Right cardiac atrium (tissue), 5 donors: ENCODE measurements at regions not wholly inside any gene's neighbourhood (a gene's known extent, or its start where the extent isn't known, plus 50 kb on each side); places are given as distances from the start of the nearest gene placed in this dataset.

Experiments
- ATAC-seq, 2 donors: fragments of 200-7000 bp; cut with Tn5 transposase; one replicate each; pipeline versions ENCODE4 v1.8.0 to v1.9.1; 2020; ENCODE audit warnings: moderate library complexity in 2 of 2, mild to moderate bottlenecking in 1 of 2
- DNase-seq, 3 donors: peaks; one replicate each; pipeline ENCODE4 v3.0.0-alpha.2; 2020
- H3K27ac ChIP-seq: one replicate; pipeline ENCODE4 v1.5.1; 2013; ENCODE audit warnings: mild to moderate bottlenecking, low read length, control low read depth, moderate library complexity
- H3K27me3 ChIP-seq: one replicate; pipeline ENCODE4 v1.6.1; 2013; ENCODE audit not compliant: control insufficient read depth, insufficient read depth
- H3K4me1 ChIP-seq: one replicate; pipeline ENCODE4 v1.6.1; 2013; ENCODE audit warnings: low read length; ENCODE audit not compliant: control insufficient read depth, insufficient read depth
- H3K4me3 ChIP-seq: one replicate; pipeline ENCODE4 v1.5.1; 2013; ENCODE audit warnings: low read length, control low read depth
- H3K9me3 ChIP-seq: one replicate; pipeline ENCODE4 v1.6.1; 2013; ENCODE audit warnings: low read length; ENCODE audit not compliant: control insufficient read depth
- WGBS: extraction: QIAGEN DNeasy Blood & Tissue Kit; methylation state at CpG from one replicate; pipeline ENCODE4 v1.1.7; 2013; 5-methylcytosine and 5-hydroxymethylcytosine counted together
- intact Hi-C, 4 donors: fragments of 100-400 bp; cut with DNase I; formaldehyde crosslinking; loops; one replicate each; pipeline versions ENCODE4 v1.11.0 to v1.14.0; 2022 to 2023
- donor health status: healthy with polysubstance abuse.
- donor health status: DM: no; HTN: yes; CAD: no.
- donor health status: DM: no; HTN: no; CAD: no.
- donor health status: DM: no; HTN: yes; CAD: no; lungs with severe emphysema.
- donor health status: DM: yes; HTN: yes; CAD: no.

DNA sequence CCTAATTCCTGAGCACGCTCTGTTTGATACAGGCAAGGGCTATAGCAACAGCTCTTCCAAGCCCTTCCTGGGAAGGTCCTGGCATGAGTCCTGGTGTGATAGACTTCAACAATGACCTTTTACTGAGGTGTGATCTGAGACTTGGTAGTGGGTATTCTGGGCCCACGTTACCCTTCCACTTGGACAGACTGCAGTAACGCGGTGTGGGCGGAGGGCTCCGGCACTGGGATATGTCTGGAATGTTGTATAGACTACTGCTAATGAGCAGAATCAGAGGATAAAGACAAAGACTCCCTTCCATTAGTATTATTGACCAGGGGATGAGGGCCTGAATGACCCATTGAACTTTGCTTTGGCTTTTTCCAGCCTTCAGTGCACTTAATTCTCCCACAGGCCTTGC is 262.3 kb downstream of the RWDD3 start:
- intact Hi-C loops = no loop called here
- no peak overlapping the region for H3K4me3 ChIP-seq
- ATAC-seq = no peak
- H3K9me3 ChIP-seq = no peaks in the 10 kb centered on the region
- WGBS = 77% methylated on average over 6 of the region's 6 CpGs
- no peaks in the 10 kb centered on the region for H3K4me1 ChIP-seq
- DNase-seq = no peak
- H3K27me3 ChIP-seq = no peaks in the 10 kb centered on the region
- no peak overlapping the region for H3K27ac ChIP-seq

DNA sequence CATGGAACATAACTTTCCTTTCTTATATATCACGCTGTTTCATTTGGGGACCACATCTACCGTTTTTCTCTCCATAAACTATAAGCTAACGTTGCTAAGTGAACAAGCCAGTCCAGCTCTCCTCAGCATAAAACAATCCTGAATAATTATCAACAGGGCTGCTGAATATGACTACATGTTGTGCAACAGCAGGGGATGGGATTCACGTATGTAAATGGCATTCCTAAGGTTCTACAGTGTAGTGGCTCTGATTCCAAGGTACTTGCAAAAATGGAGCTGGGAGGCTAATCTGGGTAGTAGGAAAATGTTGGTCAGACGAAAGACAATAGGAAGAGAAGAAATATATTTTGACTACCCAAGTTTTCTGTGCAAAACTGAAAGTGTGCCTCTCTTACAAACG is 262.8 kb downstream of the RWDD3 start:
- intact Hi-C loops = no loop called here

DNA sequence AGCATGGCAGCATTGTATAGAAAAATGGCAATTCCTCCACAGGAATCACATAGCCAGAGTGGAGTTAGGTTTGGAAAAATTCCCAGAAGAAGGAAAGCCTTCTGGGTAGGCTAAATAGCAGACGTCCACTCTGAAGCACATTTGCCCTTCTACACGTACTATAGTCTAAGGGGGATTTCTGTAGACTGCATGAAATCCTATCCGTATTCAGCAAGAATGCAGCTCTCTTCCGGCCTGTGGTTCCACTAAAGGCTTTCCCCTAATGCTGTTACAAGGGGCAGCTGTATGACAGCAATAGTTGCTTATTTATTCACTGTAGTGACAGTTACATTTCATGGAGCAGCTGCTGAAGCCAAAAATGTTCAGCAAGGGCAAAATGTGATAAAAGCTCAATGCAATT is 263.6 kb downstream of the RWDD3 start:
- intact Hi-C loops = no loop called here

More for the DNA sequence above, 262.8 kb downstream of the RWDD3 start:
- H3K9me3 ChIP-seq = no peaks in the 10 kb centered on the region
- no peaks in the 10 kb centered on the region for H3K4me1 ChIP-seq
- no peak overlapping the region for H3K4me3 ChIP-seq
- no peak overlapping the region for H3K27ac ChIP-seq
- DNase-seq (no peak), ATAC-seq (no peak)
- no peaks in the 10 kb centered on the region for H3K27me3 ChIP-seq
- 77% methylated on average over 6 of the region's 6 CpGs for WGBS

DNA sequence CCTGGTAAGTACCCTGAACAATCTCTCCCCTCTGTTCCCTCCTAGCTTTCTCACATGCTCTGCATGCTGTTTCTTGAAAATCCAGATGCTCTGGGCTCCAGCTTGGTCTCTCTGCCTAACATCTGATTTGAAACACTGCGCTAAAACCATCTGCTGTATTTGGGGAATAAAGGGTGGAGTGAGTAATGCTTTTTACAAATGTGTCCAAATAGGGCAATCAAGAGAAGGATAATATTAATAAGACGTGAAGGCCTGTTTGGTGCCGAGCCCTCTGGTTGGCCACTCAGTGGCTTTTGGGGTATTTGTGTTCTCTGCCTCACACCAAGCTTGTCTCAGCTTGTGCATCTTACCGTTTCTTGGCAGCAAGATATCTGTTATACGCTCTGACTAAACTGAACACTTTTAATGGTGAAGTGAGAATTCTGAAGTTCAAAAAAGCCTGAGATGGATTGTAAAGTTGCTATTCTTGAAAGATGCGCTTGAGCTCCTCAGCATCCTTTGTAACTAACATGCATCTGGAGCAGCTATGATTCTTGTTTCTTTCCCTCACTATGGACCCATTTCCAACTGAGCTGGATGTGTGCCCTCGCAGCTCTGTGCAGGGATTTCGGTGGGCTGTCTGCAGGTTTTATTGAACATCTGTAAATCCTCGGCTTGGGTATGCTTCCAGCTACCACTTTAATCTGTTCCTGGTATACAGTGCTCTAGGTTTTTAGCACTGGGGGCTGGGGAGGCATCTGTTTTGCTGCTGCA is 269.4 kb downstream of the RWDD3 start:
- Histone ChIP-seq H3K9me3 (no peaks in the 10 kb centered on the region), H3K27ac (no peak overlapping the region), H3K27me3 (no peaks in the 10 kb centered on the region), H3K4me1 (no peaks in the 10 kb centered on the region), H3K4me3 (no peak overlapping the region)
- ATAC-seq = no peak
- intact Hi-C loops = no loop called here
- 73% methylated on average over 9 of the region's 9 CpGs for WGBS
- no peak for DNase-seq

More for the DNA sequence above, 263.6 kb downstream of the RWDD3 start:
- H3K4me1 ChIP-seq = no peaks in the 10 kb centered on the region
- no peak overlapping the region for H3K4me3 ChIP-seq
- 67% methylated on average over 4 of the region's 4 CpGs for WGBS
- H3K9me3 ChIP-seq = no peaks in the 10 kb centered on the region
- H3K27me3 ChIP-seq = no peaks in the 10 kb centered on the region
- no peak overlapping the region for H3K27ac ChIP-seq
- DNase-seq = no peak
- ATAC-seq = no peak

DNA sequence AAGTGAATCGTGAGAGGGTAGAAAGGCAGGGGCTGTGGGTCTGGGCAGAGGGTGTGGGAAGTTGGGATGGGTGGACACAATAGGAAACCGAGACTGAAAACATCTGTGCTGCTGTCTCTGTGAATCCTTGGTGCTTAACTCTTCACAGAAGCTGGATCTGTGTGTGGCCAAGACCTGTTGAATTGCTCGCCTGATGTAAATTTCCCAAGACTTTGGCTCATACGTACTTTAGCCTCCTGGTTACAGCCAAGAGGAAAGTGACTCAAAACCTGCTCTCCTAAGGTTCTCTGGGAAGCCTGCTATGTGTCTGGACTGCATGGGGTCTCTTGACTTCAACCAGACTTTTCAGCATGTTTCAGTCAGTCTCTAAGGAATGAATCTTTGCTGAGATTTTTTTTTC is 270.3 kb downstream of the RWDD3 start:
- Histone ChIP-seq H3K4me1 (no peaks in the 10 kb centered on the region), H3K4me3 (no peak overlapping the region), H3K27ac (no peak overlapping the region), H3K27me3 (no peaks in the 10 kb centered on the region), H3K9me3 (no peaks in the 10 kb centered on the region)
- intact Hi-C loops = no loop called here
- ATAC-seq (no peak), DNase-seq (no peak)
- WGBS = 67% methylated on average over 4 of the region's 4 CpGs

DNA sequence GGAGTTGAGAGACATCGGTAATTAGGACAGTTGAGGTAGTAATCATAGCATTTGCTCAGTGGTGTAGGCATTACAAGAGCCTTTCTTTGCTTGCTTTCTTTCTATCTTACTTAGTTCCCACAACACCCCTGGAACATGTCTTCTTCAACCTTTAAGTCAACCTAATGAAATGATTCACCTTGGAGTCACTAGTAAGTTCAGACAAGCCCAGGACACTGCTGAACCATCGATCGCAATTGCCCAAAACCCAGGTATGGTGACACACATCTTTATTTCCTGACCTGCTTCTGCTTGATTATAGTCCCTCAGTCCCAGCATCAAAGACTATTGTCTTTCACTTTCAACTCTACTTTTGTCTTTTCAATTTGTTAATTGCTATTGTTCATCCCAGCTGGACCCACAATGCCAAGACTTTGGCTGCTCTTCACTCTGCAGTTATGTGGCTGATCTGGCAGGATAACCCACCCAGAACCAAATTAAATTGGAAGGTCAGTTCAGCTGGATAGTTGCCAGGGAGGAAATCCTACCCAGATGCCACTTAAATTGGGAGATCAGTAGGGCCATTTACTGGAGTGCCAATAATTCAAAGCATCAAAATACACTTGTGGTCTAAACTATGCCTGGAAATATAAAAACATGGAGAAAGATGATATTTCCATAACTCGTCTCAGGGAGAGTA is 272.9 kb downstream of the RWDD3 start:
- ATAC-seq (no peak), DNase-seq (no peak)
- no peaks in the 10 kb centered on the region for H3K27me3 ChIP-seq
- 91% methylated on average over 4 of the region's 4 CpGs for WGBS
- H3K4me1 ChIP-seq = no peaks in the 10 kb centered on the region
- no peaks in the 10 kb centered on the region for H3K9me3 ChIP-seq
- intact Hi-C loops = no loop called here
- no peak overlapping the region for H3K27ac ChIP-seq
- H3K4me3 ChIP-seq = no peak overlapping the region

DNA sequence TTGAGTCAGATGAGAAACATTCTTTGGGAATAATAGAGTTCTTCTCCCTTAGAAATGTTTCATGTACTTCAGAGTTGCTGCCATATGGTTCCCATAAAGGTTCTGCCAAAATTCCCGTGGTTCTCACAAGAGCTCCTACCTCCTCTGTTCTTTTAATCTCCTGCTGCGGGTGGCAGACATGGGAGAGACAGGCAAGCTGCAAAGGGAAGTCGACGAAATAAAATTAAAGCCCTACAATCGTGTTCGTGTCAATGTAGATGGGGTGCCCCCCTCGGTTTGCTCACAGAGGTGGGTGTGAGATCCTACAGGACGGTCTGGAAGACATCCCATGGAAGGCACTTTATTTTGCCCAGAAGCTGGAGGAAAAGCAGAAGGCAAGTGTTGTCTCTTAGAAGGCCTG is 276.0 kb downstream of the RWDD3 start:
- Histone ChIP-seq H3K9me3 (no peaks in the 10 kb centered on the region), H3K27me3 (no peaks in the 10 kb centered on the region), H3K4me1 (no peaks in the 10 kb centered on the region), H3K4me3 (no peak overlapping the region), H3K27ac (no peak overlapping the region)
- no peak for ATAC-seq
- 57% methylated on average over 8 of the region's 8 CpGs for WGBS
- intact Hi-C loops = no loop called here
- DNase-seq = no peak

DNA sequence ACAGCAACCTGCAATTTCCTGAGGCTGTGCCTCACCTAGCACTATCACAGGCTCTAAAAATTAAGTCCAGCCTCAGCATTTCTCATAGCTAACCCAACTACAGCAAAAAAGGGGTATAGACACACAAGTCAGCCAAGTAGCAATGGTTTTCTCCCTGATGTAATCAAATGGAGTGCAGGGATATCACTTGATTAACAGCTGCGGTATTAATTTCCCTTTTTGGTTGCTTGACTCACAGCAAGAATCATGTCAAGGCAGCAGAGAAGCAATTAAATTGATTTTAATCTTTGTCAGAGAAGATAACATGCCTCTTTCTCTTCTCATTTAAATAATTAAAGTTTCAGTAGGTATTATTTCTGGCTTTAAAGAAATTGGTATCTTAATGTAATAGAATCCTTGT is 278.9 kb downstream of the RWDD3 start:
- no peak overlapping the region for H3K4me3 ChIP-seq

DNA sequence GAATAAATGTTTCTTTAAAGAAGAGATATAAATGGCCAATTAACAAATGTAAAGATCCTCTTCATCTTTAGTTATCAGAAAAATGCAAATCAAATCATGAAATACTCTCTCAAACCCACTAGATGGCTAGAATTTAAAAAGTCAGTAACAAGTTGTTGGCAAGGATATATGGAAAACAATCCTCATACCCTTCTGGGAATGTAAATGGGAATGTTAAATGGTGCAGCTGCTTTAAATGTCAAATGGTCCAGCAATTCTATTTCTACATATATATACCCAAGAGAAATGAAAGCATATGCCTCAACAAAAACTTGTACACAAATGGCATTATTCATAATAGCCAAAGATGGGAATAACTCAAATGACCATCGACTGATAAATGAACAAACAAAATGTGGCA is 283.5 kb downstream of the RWDD3 start:
- no peaks in the 10 kb centered on the region for H3K27me3 ChIP-seq
- WGBS = 55% methylated on average over 1 of the region's 1 CpG
- intact Hi-C loops = no loop called here
- no peaks in the 10 kb centered on the region for H3K9me3 ChIP-seq
- H3K4me1 ChIP-seq = no peaks in the 10 kb centered on the region
- ATAC-seq = no peak
- no peak for DNase-seq
- no peak overlapping the region for H3K4me3 ChIP-seq
- no peak overlapping the region for H3K27ac ChIP-seq

More for the DNA sequence above, 278.9 kb downstream of the RWDD3 start:
- Histone ChIP-seq H3K27me3 (no peaks in the 10 kb centered on the region), H3K4me1 (no peaks in the 10 kb centered on the region), H3K9me3 (no peaks in the 10 kb centered on the region), H3K27ac (no peak overlapping the region)
- intact Hi-C loops = no loop called here
- ATAC-seq (no peak), DNase-seq (no peak)
- 53% methylated on average over 1 of the region's 1 CpG for WGBS

DNA sequence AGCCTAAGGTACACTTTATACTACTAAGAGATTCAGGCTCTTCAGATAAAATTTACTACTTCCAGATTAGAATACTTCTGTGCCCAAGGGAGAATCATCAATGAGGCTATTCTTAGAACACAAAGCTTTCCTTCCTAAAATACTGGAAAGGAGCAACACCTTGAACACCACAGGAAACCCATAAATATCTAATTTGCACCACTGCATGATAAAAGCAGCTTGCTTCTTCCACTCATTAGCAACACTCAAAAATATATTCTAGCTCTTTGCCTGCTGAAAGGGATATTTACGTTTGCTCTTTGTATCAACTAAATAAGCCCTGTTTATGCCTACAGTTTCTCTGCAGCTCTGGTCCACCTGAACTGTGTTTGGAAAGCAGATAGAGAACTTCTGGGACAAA is 284.3 kb downstream of the RWDD3 start:
- WGBS = 0% methylated on average over 1 of the region's 1 CpG
- Histone ChIP-seq H3K4me1 (no peaks in the 10 kb centered on the region), H3K4me3 (no peak overlapping the region), H3K9me3 (no peaks in the 10 kb centered on the region), H3K27ac (no peak overlapping the region), H3K27me3 (no peaks in the 10 kb centered on the region)
- DNase-seq = no peak
- no peak for ATAC-seq
- intact Hi-C loops = no loop called here

DNA sequence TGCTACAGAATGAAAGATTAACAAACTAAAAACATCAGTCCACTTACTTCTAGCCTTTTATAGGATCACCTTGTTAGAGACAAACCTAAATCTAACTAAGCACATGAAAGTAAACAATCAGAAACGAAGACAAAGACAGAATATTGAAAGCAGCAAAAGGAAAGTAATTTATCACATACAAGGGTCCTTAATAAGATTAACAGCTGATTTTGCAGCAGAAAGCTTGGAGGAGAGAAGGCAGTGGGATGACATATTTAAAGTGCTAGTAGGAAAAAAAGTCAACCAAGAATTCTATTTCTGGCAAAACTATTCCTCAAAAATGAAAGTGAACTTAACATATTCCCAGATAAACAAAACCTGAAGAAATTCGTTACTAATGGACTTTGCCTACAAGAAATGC is 286.4 kb downstream of the RWDD3 start:
- Histone ChIP-seq H3K27ac (no peak overlapping the region), H3K27me3 (no peaks in the 10 kb centered on the region), H3K4me3 (no peak overlapping the region), H3K9me3 (no peaks in the 10 kb centered on the region), H3K4me1 (no peaks in the 10 kb centered on the region)
- 71% methylated on average over 2 of the region's 2 CpGs for WGBS
- DNase-seq (no peak), ATAC-seq (no peak)
- intact Hi-C loops = no loop called here
